Heart left ventricle (tissue), 13 donors: ENCODE measurements at regions not wholly inside any gene's neighbourhood (a gene's known extent, or its start where the extent isn't known, plus 50 kb on each side); places are given as distances from the start of the nearest gene placed in this dataset.

Experiments used
- POLR2A ChIP-seq, 2 donors: fragments of 450-650 bp; IDR thresholded peaks; one replicate each; pipeline ENCODE4 v1.6.1; 2017; ENCODE audit warnings: antibody characterized with exemption in 2 of 2, mild to moderate bottlenecking in 2 of 2, moderate library complexity in 2 of 2
- TF ChIP-seq, protein P1 (sequence below), 12 donors: fragments of 200-600 bp; sonication (generic) in 4 of 12; IDR thresholded peaks; one replicate each; pipeline versions ENCODE4 v1.5.0 to v1.8.0; 2018 to 2022; ENCODE audit warnings: antibody characterized with exemption in 12 of 12, mild to moderate bottlenecking in 5 of 12
- donor health status: ischemic (EF 13 %, LVEDD 7.1; RV severe dilation, severe dysfunction).
- donor health status: DM: no; HTN: yes; CAD: no.
- donor health status: DM: no; HTN: no; CAD: no.
- donor health status: ischemic (EF 25% LVEDD 6.9; RV normal size, moderate dysfunction).
- donor health status: ischemic (EF 25% LVEDD 5.7; RV mildly dilated, moderate dysfunction).
- donor health status: ischemic (EF 35%, LVEDD 5.7; RV mildly dilated, moderate dysfunction).
- donor health status: nonischemic (EF 11% LVEDD 7.7; RV severe dilation, severe dysfunction).
- donor health status: DM: yes; HTN: yes; CAD: no.
- donor health status: PGD.
- donor health status: ischemic (EF 29% LVEDD 5.4; RV normal size, mild dysfunction).
- donor health status: nonischemic (EF 23%, LVEDD 6.1; RV moderate dilation, normal function).

- TF ChIP-seq, protein P1, sequence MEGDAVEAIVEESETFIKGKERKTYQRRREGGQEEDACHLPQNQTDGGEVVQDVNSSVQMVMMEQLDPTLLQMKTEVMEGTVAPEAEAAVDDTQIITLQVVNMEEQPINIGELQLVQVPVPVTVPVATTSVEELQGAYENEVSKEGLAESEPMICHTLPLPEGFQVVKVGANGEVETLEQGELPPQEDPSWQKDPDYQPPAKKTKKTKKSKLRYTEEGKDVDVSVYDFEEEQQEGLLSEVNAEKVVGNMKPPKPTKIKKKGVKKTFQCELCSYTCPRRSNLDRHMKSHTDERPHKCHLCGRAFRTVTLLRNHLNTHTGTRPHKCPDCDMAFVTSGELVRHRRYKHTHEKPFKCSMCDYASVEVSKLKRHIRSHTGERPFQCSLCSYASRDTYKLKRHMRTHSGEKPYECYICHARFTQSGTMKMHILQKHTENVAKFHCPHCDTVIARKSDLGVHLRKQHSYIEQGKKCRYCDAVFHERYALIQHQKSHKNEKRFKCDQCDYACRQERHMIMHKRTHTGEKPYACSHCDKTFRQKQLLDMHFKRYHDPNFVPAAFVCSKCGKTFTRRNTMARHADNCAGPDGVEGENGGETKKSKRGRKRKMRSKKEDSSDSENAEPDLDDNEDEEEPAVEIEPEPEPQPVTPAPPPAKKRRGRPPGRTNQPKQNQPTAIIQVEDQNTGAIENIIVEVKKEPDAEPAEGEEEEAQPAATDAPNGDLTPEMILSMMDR (IDR thresholded peaks at IDR 0.05): no peak
- TF ChIP-seq POLR2A (IDR thresholded peaks at IDR 0.05): no peak
Measured at GRCh38 chr2:128485761-128486639, 167.3 kb upstream of the HS6ST1 start.
